ENCODE measurements at regions not wholly inside any gene's neighbourhood (a gene's known extent, or its start where the extent isn't known, plus 50 kb on each side); places are given as distances from the start of the nearest gene placed in this dataset.

- TF ChIP-seq, protein P1, sequence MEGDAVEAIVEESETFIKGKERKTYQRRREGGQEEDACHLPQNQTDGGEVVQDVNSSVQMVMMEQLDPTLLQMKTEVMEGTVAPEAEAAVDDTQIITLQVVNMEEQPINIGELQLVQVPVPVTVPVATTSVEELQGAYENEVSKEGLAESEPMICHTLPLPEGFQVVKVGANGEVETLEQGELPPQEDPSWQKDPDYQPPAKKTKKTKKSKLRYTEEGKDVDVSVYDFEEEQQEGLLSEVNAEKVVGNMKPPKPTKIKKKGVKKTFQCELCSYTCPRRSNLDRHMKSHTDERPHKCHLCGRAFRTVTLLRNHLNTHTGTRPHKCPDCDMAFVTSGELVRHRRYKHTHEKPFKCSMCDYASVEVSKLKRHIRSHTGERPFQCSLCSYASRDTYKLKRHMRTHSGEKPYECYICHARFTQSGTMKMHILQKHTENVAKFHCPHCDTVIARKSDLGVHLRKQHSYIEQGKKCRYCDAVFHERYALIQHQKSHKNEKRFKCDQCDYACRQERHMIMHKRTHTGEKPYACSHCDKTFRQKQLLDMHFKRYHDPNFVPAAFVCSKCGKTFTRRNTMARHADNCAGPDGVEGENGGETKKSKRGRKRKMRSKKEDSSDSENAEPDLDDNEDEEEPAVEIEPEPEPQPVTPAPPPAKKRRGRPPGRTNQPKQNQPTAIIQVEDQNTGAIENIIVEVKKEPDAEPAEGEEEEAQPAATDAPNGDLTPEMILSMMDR (conservative IDR thresholded peaks at IDR 0.05; ENCODE audit: low read depth in 2 of 2) = no peak
- no peak for TF ChIP-seq STAT1 (IDR thresholded peaks at IDR 0.05; ENCODE audit: unreplicated experiment)
Measured at GRCh38 chr1:208523007-208523406, 278.8 kb upstream of the PLXNA2 start.

Measured in GM23338 (cell line).